T-helper 17 cell (primary cell): ENCODE measurements at regions not wholly inside any gene's neighbourhood (a gene's known extent, or its start where the extent isn't known, plus 50 kb on each side); places are given as distances from the start of the nearest gene placed in this dataset.

ENCODE experiments used
- ATAC-seq: fragments of 150-1000 bp; cut with Tn5 transposase; 2 replicates; pipeline ENCODE4 v1.10.0; 2021; ENCODE audit warnings: mild to moderate bottlenecking, moderate library complexity
- DNase-seq, 3 donors: peaks; one replicate each; pipeline versions ENCODE4 v3.0.0 to v3.0.0-alpha.2; 2020 to 2021
- H3K9me3 ChIP-seq: one replicate; pipeline ENCODE4 v1.7.0; 2013; ENCODE audit warnings: low read length, mild to moderate bottlenecking; ENCODE audit not compliant: control insufficient read depth, poor library complexity, severe bottlenecking
- H3K27ac Mint-ChIP-seq: one replicate; pipeline ENCODE4 v1.8.0; 2022; ENCODE audit warnings: mild to moderate bottlenecking, moderate library complexity, mixed read lengths
- H3K27me3 Mint-ChIP-seq: one replicate; pipeline ENCODE4 v1.8.0; 2022; ENCODE audit warnings: mixed read lengths
- H3K36me3 Mint-ChIP-seq: one replicate; pipeline ENCODE4 v1.8.0; 2022; ENCODE audit warnings: low read depth, mixed read lengths
- H3K4me1 Mint-ChIP-seq: one replicate; pipeline ENCODE4 v1.8.0; 2022; ENCODE audit warnings: mild to moderate bottlenecking, mixed read lengths
- H3K4me3 Mint-ChIP-seq: one replicate; pipeline ENCODE4 v1.8.0; 2022; ENCODE audit warnings: mild to moderate bottlenecking, moderate library complexity, mixed read lengths

DNA sequence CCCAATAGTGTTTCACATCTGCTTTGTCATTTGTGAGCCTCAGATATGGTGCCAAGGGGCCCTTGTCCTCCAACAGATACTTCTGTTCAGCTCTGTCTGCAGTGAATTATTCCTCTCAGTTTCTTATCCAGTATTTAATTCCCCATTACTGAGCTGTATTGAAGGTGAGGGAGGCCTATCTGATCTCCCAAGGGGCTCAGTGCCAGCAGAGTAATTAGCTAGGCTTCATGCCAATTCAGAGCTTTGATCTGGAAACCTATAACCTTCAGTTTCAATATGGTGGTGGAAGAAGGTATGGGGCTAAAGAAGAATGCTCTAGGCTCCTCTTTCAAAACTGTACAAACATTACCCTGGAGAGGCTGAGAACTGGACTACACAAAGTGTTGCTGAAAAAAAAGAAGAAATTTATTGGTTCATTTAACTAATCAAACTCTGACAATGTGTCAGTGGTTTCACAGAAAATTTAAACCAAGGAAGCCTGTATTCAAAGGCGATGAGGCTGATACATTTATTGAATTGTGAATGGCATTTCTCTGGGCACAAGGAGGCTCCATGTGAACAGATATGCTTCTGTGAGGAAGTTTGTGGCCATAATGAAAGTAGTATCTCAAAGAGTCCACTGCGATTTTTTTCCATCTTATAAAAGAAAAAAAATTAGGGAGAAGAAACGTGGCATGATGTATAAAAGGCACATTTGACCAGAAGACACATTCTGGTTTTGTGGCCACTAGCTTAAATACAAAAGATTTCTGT, 397.8 kb downstream of the TLE4 start:
- H3K9me3 ChIP-seq: no peaks in the 10 kb centered on the region
- no peaks in the 10 kb centered on the region for H3K4me1 Mint-ChIP-seq
- peaks cover 25% of the 10 kb centered on the region for H3K27me3 Mint-ChIP-seq
- no peak for DNase-seq
- H3K27ac Mint-ChIP-seq: no peak overlapping the region
- H3K36me3 Mint-ChIP-seq: no peaks in the 10 kb centered on the region
- ATAC-seq: no peak
- H3K4me3 Mint-ChIP-seq: no peak overlapping the region

DNA sequence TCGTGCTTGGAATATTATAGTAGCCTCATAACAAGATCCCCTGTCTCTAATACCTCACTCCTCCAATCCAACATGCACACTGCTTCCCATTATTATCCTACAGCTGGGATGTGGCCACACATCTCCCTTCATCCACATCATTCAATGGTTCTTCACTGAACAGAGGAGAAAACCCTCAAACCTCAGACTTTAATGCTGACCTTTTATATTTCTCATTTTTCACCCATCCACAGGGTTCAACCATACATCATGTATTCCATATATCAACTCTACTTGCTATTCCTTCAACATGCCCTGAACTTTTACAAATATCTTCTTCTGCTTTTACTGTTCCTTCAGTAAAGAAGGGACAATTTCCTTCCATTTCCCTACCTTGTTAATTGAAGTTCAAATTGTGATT, 396.8 kb downstream of the TLE4 start:
- Mint-ChIP-seq H3K27ac (no peak overlapping the region), H3K4me1 (no peaks in the 10 kb centered on the region)
- ATAC-seq: no peak

DNA sequence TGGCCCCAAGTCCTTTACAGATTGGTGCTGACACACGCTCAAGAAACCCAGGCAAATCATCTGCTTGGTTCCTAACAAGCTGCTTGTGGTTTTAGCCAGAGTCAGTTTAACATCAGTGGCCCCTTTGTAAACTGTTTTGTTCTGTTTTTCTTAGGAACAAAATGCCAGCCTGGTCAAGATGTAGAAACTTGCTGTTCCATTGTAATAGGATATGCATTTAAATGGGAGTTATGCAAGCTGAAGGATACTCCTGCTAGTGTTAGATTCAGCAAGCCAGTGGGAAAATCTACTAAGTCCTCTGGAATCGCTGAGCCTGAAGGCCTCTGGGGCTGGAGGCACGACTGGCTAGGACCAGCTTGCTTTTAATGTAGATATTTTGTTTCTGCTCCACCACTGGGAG, 391.1 kb downstream of the TLE4 start:
- no peaks in the 10 kb centered on the region for H3K4me1 Mint-ChIP-seq
- no peak for DNase-seq
- H3K27me3 Mint-ChIP-seq: peaks cover 15% of the 10 kb centered on the region
- no peak for ATAC-seq
- H3K27ac Mint-ChIP-seq: no peak overlapping the region
- H3K9me3 ChIP-seq: no peaks in the 10 kb centered on the region
- no peak overlapping the region for H3K4me3 Mint-ChIP-seq
- no peaks in the 10 kb centered on the region for H3K36me3 Mint-ChIP-seq

More for the DNA sequence above, 396.8 kb downstream of the TLE4 start:
- Mint-ChIP-seq H3K27me3 (peaks cover 28% of the 10 kb centered on the region), H3K36me3 (no peaks in the 10 kb centered on the region), H3K4me3 (no peak overlapping the region)
- no peaks in the 10 kb centered on the region for H3K9me3 ChIP-seq
- no peak for DNase-seq

DNA sequence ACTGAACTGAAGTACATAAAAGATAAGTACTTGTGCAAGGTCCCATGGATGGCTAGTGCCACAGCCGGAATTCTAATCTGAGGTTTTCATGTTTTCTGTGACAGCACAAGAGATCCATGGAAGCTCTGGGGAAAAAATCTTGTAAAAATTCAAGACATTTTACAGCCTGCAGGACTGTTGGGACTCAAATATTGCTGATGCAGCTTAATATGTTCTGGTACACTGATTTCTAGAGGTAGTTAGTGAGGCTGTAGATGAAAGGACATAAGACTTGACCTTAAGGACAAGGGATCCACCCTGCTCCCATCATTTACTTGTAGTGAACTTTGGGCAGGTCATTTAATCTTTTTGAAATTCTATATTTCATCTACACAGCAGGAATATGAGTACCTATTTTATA, 390.4 kb downstream of the TLE4 start:
- DNase-seq (no peak), ATAC-seq (no peak)
- H3K27me3 Mint-ChIP-seq: peaks cover 15% of the 10 kb centered on the region
- H3K27ac Mint-ChIP-seq: no peak overlapping the region
- H3K4me3 Mint-ChIP-seq: no peak overlapping the region
- no peaks in the 10 kb centered on the region for H3K9me3 ChIP-seq
- H3K36me3 Mint-ChIP-seq: no peaks in the 10 kb centered on the region
- H3K4me1 Mint-ChIP-seq: no peaks in the 10 kb centered on the region

DNA sequence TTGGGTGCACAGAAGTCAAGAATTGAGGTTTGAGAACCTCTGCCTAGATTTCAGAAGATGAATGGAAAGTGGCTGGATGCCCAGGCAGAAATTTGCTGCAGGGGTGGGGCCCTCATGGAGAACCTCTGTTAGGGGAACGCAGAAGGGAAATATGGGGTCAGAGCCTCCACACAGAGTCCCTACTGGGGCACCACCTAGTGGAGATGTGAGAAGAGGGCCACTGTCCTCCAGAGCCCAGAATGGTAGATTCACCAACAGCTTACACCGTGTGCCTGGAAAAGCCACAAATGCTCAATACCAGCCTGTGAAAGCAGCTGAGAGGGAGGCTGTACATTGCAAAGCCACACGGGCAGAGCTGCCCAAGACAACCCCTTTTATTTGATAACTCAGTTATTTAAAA, 383.5 kb downstream of the TLE4 start:
- H3K27me3 Mint-ChIP-seq: peaks cover 17% of the 10 kb centered on the region
- H3K9me3 ChIP-seq: no peaks in the 10 kb centered on the region
- ATAC-seq: no peak
- no peak for DNase-seq
- H3K36me3 Mint-ChIP-seq: peaks cover 2% of the 10 kb centered on the region
- no peak overlapping the region for H3K4me3 Mint-ChIP-seq
- no peaks in the 10 kb centered on the region for H3K4me1 Mint-ChIP-seq
- no peak overlapping the region for H3K27ac Mint-ChIP-seq

DNA sequence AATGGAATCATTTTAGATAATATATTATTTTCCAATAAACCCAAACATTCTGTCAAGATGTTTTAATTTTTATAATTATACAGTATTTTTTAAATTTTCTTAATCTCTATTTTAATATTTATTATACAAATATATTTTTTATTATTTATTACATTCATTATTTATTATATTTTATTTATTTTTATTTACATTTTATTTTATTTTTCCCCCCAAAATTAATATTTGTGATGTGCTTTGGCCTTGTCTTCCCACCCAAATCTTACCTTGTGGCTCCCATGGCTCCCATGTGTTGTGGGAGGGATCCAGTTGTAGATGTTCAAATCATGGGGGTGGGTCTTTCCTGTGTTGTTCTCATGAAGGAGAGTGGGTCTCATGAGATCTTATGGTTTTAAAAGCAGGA, 382.1 kb downstream of the TLE4 start:
- no peak for ATAC-seq

DNA sequence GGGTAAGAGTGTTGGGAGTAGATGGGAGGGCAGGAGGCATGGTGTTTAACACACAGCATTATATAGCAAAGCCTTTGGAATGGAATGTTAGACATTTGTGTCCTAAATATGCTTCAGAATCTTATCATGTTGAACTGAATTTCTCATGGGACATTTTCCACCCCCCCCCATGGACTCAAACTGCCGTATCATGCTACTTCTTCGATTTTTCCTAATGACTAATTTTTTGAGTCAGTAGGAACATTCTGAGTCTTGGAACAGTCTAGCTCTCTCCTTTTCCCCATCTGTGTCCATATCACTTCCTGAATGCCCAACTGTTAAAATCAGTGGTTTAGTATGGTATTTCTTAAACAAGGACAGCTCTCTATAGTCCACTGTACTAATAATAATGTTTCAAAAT, 380.6 kb downstream of the TLE4 start:
- peaks cover 2% of the 10 kb centered on the region for H3K4me1 Mint-ChIP-seq
- no peak overlapping the region for H3K4me3 Mint-ChIP-seq
- DNase-seq (no peak), ATAC-seq (no peak)
- peaks cover 17% of the 10 kb centered on the region for H3K27me3 Mint-ChIP-seq
- H3K9me3 ChIP-seq: no peaks in the 10 kb centered on the region
- H3K27ac Mint-ChIP-seq: no peak overlapping the region
- peaks cover 2% of the 10 kb centered on the region for H3K36me3 Mint-ChIP-seq

More for the DNA sequence above, 382.1 kb downstream of the TLE4 start:
- Mint-ChIP-seq H3K4me1 (no peaks in the 10 kb centered on the region), H3K4me3 (no peak overlapping the region), H3K27ac (no peak overlapping the region), H3K36me3 (peaks cover 2% of the 10 kb centered on the region), H3K27me3 (peaks cover 17% of the 10 kb centered on the region)
- no peaks in the 10 kb centered on the region for H3K9me3 ChIP-seq
- no peak for DNase-seq

DNA sequence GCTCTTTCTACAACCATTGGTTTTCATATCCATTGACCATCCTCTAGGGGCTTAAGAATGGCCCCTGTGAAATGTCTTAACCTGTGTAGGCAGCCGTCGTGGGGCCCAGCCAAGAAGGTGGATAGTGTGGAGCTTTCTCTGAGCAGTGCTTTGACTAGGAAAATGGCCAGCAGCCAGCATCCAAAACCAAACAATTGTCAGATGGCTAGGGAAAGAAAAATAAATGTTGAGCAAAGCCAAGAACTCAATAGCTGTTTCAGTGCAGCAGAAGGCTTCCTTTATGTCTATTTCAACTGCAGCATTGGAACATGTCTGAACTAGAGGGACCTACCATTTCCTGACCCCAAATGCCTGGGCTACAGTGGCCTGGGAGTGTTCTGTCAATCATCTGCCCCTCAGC, 374.9 kb downstream of the TLE4 start:
- ATAC-seq: no peak

DNA sequence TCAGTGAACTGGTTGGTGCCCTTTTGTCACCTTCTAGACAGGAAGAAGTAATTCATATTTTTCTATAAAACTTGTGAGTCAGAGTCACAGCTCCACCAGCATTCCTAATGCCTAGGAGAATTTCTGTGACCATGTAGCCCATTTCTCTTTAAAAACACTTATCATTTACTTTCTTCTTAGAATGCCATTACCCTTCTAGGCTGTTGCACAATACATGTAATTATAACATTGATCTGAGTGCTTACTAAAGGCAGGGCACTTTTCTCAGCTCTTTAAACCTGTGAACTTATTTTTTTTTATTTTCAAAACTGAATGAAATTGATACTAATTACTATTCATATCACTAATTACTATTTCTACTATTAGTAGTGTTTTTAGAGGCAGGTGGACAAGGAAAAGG, 373.7 kb downstream of the TLE4 start:
- no peak for DNase-seq
- Mint-ChIP-seq H3K36me3 (no peaks in the 10 kb centered on the region), H3K4me3 (no peak overlapping the region), H3K27me3 (no peaks in the 10 kb centered on the region), H3K4me1 (peaks cover 2% of the 10 kb centered on the region), H3K27ac (no peak overlapping the region)
- no peaks in the 10 kb centered on the region for H3K9me3 ChIP-seq
- ATAC-seq: no peak

More for the DNA sequence above, 374.9 kb downstream of the TLE4 start:
- Mint-ChIP-seq H3K4me3 (no peak overlapping the region), H3K4me1 (peaks cover 2% of the 10 kb centered on the region), H3K27me3 (peaks cover 4% of the 10 kb centered on the region), H3K36me3 (no peaks in the 10 kb centered on the region), H3K27ac (no peak overlapping the region)
- no peak for DNase-seq
- no peaks in the 10 kb centered on the region for H3K9me3 ChIP-seq

DNA sequence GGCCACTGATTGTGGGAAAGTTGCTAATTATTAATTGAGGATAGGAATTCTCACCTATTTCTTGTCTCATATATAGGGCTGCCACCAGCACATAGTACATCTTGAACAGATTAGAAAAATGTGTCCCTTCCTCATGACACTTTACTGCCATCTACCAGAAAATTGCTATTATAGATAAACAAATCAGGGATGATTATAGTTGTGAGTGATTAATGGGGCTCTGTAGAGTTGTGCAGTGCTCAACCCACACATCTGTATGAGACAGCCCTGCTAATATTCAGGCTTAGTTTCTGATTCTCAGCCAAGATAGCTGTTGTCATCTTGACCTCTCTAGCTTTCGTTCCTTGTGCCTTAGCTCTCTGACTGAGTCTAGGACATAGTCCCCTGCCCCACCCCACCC, 373.3 kb downstream of the TLE4 start:
- Mint-ChIP-seq H3K4me3 (no peak overlapping the region), H3K27ac (no peak overlapping the region), H3K27me3 (no peaks in the 10 kb centered on the region), H3K4me1 (peaks cover 2% of the 10 kb centered on the region), H3K36me3 (no peaks in the 10 kb centered on the region)
- no peak for DNase-seq
- peak; percentile 20 for ATAC-seq
- H3K9me3 ChIP-seq: no peaks in the 10 kb centered on the region

DNA sequence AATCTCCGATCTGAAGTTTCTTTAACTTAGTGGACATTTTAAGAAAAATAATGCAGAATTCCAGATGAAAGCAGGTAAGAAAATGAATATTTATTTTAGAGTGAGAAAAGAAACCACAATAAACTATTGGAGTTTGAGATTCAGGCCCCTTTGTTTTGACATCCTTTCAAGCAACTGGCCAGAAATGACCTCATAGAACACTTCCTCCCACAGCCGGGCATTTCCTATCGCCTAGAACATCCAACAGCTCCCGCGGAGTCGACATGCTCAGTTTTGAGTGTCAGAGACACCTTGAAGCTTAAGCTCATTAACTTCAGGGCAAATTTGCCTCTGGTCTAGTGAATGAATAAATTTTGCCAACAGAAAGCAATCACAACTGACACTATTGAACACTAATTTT, 369.2 kb downstream of the TLE4 start:
- ATAC-seq: no peak
- Mint-ChIP-seq H3K36me3 (peaks cover under 1% of the 10 kb centered on the region), H3K27me3 (no peaks in the 10 kb centered on the region), H3K27ac (no peak overlapping the region), H3K4me1 (no peaks in the 10 kb centered on the region), H3K4me3 (no peak overlapping the region)
- no peaks in the 10 kb centered on the region for H3K9me3 ChIP-seq
- no peak for DNase-seq

DNA sequence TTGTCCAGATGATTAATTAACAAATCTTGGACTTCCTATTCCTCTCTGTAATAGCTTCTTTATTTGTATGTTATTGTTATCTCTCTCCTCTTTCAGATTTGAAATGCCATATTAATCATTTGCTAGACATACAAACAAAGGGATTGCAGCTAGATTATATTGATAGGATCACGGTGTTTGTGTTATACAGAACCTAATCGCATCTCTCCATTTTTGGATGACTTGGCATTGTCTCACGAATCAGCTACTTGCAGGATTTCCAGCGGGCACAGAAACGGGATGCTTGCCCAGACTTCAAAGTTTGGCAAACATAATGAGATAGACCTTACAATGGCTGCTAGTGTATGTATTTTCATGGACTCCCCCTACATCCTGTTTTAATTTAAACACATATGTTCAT, 368.1 kb downstream of the TLE4 start:
- H3K9me3 ChIP-seq: no peaks in the 10 kb centered on the region
- DNase-seq (no peak), ATAC-seq (no peak)
- H3K4me1 Mint-ChIP-seq: no peaks in the 10 kb centered on the region
- H3K27me3 Mint-ChIP-seq: no peaks in the 10 kb centered on the region
- no peak overlapping the region for H3K4me3 Mint-ChIP-seq
- H3K27ac Mint-ChIP-seq: no peak overlapping the region
- H3K36me3 Mint-ChIP-seq: peaks cover 2% of the 10 kb centered on the region

DNA sequence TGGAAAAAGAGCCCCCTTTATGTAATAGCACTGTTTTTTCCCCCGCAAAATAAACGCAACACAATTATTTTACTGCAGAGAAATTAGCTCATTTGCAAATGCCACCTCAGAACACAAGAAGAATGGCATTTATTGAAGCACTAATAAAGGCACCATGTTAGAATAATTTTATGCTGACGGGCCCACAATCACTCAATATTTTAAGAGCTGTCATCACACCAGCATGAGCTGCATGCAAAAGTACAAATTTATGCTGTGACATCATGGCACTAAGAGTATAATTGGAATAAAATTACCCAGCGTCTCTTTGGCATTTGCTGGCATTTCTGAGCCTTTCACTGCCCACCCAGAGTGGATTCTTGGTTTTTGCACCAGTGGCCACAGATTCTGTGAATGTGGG, 364.6 kb downstream of the TLE4 start:
- no peak for DNase-seq
- no peak overlapping the region for H3K4me3 Mint-ChIP-seq
- no peak for ATAC-seq
- H3K27ac Mint-ChIP-seq: no peak overlapping the region
- H3K9me3 ChIP-seq: no peaks in the 10 kb centered on the region
- no peaks in the 10 kb centered on the region for H3K27me3 Mint-ChIP-seq
- no peaks in the 10 kb centered on the region for H3K4me1 Mint-ChIP-seq
- peaks cover 2% of the 10 kb centered on the region for H3K36me3 Mint-ChIP-seq

DNA sequence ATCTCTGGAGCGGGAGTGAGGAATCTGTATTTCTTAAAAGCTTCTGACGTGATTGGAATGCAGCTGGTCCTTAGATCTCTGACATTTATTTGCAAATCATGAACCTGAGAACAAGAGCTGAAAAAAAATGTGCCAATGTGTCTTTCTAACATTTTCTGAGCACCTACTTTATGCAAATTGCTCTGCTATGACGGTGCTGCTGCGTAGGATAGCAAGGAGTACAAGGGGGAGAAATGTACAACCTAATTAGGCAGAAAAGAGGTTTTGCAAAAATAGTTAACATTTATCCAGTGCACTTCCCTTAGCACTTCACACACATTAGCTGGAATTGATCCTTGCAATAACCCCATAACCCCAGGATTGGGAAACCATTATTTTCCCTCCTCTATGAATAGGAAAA, 357.5 kb downstream of the TLE4 start:
- H3K27me3 Mint-ChIP-seq: peaks cover 4% of the 10 kb centered on the region
- no peak overlapping the region for H3K27ac Mint-ChIP-seq
- H3K4me3 Mint-ChIP-seq: no peak overlapping the region
- no peak for DNase-seq
- H3K36me3 Mint-ChIP-seq: peaks cover 5% of the 10 kb centered on the region
- H3K9me3 ChIP-seq: no peaks in the 10 kb centered on the region
- no peaks in the 10 kb centered on the region for H3K4me1 Mint-ChIP-seq
- ATAC-seq: no peak
